Stimulated activated CD8-positive, alpha-beta memory T cell treated with anti-CD3 and anti-CD28 coated beads, Interleukin-7, amount 100 ng/mL, for 24 hours (primary cell): ENCODE measurements at regions not wholly inside any gene's neighbourhood (a gene's known extent, or its start where the extent isn't known, plus 50 kb on each side); places are given as distances from the start of the nearest gene placed in this dataset.

Experiments
- DNase-seq: peaks from one replicate; pipeline ENCODE4 v3.0.0-alpha.2; 2020; ENCODE audit warnings: low read depth

DNA sequence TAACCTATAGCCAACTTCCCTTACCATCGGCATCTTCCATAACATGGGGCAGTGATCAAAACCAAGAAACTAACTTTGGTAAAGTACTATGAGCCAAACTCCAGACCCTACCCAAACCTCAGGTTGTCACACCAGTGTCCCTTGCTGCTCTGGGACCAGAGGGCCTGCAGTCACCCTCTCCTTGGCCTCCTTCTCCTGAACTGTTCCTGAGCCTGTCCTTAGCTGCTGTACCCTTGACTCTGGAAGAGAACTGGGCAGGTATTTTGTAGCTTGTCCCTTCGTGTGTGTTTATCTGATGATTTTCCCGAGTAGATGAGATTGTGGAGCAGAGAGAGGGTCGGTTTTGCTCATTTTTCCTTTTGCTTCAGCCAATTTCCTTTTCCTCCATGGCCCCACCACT is 240.4 kb downstream of the SYK start:
- no peak for DNase-seq

- no peak for DNase-seq
Observed at GRCh38 chr9:91042541-91042940, 240.9 kb downstream of the SYK start.

DNA sequence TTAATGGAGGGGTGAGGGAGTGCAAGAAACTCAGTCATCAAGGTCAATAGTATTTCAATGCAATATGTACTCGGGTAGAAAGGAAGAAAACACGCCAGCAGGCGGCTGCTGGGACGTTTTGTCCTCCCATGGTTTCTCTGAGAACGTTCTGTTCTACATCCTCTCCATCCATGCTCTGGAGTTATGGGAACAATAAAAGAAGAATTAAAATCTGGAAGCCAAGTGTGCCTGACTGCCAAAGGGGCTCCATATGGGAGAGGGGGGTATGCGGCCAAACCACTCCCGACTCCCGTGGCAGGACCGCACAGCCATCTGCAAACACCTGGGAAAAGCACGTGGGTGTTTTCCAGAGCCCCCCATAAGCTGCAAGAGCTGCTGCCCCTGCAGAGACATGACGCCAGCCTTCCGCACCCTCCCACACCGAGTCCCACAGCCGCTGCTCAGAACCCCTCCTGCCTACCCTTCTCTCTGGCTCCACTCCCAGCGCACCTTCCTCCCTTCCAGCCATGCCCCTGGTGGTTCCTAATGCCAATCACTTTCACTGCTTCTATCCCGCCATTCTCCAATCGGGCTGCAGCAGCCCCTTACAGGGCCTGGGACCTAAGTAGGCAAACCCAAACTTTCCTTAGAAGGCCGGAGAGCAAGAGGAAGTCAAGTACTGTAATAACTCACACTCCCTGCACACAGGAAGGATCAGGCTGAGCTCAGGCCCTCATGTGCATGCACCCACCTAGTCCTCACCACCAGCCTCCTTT is 241.6 kb downstream of the SYK start:
- no peak for DNase-seq

DNA sequence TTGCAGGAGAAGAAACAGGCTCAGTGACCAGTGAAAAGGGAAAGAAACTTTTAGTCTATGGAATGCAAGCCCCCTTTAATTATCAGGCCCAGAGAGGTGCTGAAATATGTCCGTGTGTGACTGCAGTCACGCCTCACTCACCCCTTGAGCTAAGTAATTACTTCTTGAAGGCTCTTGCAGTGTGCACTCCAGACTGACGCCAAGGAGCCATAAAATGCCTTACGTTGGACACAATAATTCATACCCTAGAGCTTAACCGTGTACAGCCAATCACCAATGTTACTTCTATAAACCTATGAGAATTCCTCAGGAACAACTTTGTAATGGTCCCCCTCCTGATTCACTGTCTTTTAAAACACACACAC is 242.2 kb downstream of the SYK start:
- no peak for DNase-seq

DNA sequence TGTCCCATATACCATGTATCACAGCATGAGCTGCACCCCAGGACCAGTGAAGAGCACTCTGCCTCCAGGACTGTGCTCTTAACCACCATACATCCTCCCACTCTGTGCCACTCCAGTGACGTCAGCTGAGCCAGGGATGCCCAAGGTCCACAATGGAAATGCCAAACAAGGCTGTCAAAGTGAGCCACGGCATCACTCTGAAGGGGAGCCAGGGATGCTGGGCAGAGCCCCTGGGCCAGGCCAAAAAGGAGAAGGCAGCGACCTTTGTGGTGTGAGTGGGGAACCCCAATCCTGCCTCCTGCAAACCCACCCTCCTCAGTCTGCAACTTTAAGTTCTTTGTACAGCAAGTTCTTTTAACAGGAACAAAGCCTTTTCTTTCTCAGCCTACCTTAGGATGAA is 242.7 kb downstream of the SYK start:
- no peak for DNase-seq

GRCh38 chr9:91045041-91045440 is 243.4 kb downstream of the SYK start:
- DNase-seq = no peak

GRCh38 chr9:91047529-91047928 is 245.9 kb downstream of the SYK start:
- DNase-seq = no peak

DNA sequence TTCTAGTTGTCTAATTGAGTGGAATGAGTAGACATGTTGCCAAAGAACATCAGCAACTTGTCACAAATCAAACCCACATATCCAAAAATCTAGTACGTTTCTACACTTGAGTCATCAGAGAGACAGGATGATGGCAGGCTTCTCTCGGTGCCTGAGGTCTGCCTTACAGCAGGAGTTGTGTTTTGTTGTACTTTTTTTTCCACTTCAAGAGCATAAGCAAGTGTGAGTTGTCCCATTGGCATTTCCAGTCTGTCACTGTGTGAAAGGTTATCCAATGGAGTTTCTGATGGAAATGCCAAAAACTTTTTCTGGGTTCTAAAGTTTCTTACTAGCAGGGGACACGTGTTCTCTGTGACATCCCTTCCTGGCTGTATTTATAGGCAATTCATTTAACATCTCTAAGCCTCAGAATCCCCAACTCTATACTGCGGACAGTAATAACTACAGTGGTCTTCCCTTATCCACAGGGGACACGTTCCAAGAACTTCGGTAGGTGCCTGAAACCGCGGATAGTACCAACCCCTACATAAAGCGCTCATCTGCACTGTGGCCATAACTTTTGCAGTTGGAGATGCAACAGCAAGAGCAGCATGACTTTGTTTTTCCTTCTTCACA is 246.5 kb downstream of the SYK start:
- no peak for DNase-seq

DNA sequence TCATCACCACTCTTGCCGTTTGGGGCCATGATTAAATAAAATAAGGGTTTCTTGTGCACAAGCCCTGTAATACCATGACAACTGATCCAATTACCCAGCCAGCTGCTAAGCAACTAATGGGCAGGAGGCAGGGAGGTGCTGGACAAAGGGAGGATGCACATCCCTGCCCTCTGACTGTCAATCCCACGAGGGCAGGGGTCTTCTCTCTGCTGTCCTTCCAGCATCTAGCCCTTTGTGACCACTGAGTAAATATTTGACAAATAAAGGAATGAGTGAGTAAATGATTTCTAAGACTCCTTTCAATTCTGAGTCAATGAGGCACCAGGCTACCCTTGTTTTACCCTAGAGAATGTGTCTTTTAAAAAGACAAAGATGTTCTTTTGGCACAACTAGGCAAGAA is 247.1 kb downstream of the SYK start:
- DNase-seq = no peak

- no peak for DNase-seq
Observed at GRCh38 chr9:91053824-91054223, 252.2 kb downstream of the SYK start.

GRCh38 chr9:91055845-91056244 is 254.2 kb downstream of the SYK start:
- no peak for DNase-seq

DNA sequence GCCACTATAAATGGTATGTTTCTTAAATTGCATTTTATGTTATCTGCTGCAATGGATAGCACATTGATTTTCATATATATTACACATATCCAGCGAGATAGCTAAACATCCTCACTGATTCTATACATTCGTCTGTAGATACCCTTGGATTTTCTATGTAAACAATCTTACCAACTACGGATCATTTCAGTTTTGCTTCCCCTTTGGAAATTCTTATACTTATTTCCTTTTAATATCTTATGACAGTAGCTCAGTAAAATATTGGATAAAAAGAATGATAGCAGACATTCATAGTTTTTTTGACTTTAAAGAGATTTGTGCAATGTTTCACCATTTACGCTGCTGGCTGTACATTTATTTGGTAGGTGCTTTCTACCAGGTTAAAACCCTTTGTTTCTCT is 254.9 kb downstream of the SYK start:
- DNase-seq = no peak

DNA sequence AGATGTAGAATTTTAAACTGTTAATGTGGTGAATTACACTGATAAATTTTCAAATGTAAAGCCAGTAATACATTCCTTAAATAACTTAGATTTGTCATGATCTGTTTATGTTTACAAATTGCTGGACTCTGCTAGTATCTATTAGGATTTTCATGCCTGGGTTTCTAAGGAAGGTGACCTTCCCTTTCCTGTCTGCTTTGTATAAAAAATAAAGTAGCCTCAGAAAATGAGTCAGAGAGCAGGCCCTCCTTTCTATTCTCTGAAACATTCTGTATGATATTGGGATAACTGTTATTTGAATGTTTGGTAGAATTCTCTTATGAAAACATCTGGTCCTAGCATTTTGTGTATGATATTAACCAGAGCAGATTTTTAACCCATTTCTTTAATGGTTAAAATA is 255.3 kb downstream of the SYK start:
- DNase-seq = no peak

DNA sequence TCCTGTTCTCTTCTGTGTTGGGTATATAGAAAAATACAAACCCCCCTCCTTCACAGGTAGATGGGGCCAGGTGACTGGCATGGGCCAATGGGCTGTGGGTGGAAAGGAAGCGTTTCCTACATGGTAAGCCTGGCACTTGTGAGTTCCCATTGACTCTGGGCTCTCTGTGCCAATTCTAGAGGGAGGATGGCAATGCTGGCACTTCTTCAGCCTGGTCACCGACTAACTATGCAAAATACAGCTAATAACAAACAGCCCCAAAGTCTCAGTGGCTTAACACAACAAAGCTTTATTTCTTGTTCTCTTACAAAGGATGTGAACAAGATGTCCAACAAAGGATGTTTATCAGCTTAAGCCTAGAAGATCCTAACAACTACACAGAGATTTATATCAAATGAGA is 258.1 kb downstream of the SYK start:
- no peak for DNase-seq

GRCh38 chr9:91060520-91061343 is 259.1 kb downstream of the SYK start:
- DNase-seq = no peak

DNA sequence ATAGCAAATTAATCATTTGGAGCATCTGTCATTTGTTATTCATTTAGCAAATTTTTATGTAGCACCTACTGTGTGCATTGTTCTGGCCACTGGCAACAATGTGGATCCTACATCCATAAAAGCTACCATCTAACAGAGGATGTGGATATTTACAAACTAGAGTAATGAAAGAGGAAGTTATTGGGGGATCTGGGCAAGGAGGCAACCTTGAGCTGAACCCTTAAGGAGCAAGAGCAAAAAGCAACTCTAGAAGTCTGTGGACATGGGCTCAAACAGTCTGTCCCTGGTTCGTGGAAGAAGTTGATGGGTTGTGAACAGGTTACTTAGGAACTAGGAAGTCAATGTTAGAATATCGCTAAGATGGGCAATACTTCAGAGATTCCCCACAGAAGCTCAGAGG is 259.9 kb downstream of the SYK start:
- DNase-seq = no peak

- DNase-seq = no peak
Observed at GRCh38 chr9:91062281-91062680, 260.7 kb downstream of the SYK start.

GRCh38 chr9:91063471-91063870 is 261.9 kb downstream of the SYK start:
- no peak for DNase-seq

- no peak for DNase-seq
Observed at GRCh38 chr9:91065231-91066041, 263.8 kb downstream of the SYK start.

GRCh38 chr9:91066042-91066415 is 264.4 kb downstream of the SYK start:
- DNase-seq = no peak

DNA sequence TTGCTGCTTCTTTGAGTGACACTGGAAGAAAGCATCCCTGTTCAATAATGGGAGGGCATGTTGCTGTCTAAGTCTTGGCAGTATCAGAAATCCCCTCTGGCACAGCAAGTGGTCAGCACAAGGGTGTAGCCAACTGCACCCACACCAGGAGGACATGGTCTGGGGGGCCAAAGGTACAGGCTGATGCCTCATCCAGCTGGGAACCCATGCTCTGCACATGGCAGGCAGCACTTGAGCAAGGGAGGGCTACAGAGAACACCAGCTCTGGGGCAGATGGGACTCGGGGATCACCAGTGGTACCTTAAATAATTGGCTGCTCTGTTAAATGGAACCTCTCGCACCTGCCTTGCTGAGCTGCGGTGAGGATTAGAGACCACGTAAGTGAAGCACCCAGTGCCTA is 265.2 kb downstream of the SYK start:
- no peak for DNase-seq

GRCh38 chr9:91067306-91067860 is 265.8 kb downstream of the SYK start:
- DNase-seq = no peak
